ENCODE measurements at regions not wholly inside any gene's neighbourhood (a gene's known extent, or its start where the extent isn't known, plus 50 kb on each side); places are given as distances from the start of the nearest gene placed in this dataset.

DNA sequence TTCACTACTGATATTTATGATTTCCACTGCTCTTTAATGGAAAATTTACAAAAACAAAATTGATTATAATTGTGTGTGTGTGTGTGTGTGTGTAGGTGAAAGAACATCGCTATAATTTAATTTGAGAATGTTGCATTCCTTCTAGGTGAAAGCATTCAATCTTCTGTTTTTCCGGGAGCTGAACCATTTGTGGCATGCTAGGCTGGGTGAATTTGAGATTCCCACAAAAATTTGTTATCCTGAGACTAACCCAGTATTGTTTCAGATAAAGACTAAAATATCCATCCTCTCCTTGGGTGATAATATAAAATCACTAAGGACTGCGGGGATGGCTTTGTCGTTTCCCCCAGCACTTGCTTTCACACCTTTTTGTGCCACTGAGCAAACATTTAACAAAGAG, 911.2 kb upstream of the PIK3C3 start:
- no TSS peak for BruUV-seq (replicated peaks)
- peaks cover 1% of the 10 kb centered on the region for H3K9me3 ChIP-seq (replicated peaks; ENCODE audit: control insufficient read depth, insufficient read depth, low read length)
- no peaks in the 10 kb centered on the region for H3K79me2 ChIP-seq (ENCODE audit: control insufficient read depth, insufficient read depth, low read length)
- FAIRE-seq (no peak), DNase-seq (ENCODE audit: low read depth, low spot score) (no peak)
- intact Hi-C loops (cut with micrococcal nuclease) (no loop called here), dilution Hi-C loops (cut with MboI; ENCODE audit: extremely low pct_ligation_motif_present, low sequenced_read_pairs) (no loop called here)
- H4K20me1 ChIP-seq (replicated peaks; ENCODE audit: control insufficient read depth, extremely low read depth, insufficient read depth, low read length): no peaks in the 10 kb centered on the region
- ChIA-PET POLR2A (no interaction called here), CTCF (no interaction called here)
- H3K4me2 ChIP-seq (ENCODE audit: insufficient read depth, low read length): no peak overlapping the region
- no peaks in the 10 kb centered on the region for H3K27me3 ChIP-seq (ENCODE audit: control insufficient read depth in 2 of 2, insufficient read depth in 2 of 2, low read length in 2 of 2)
- no peak overlapping the region for H3K4me3 ChIP-seq (replicated peaks in 1 of 3; ENCODE audit: insufficient read depth in 1 of 3, low read depth in 1 of 3, low read length in 3 of 3)
- H3K9me1 ChIP-seq (replicated peaks; ENCODE audit: control insufficient read depth, extremely low read depth, insufficient read depth, low read length): no peaks in the 10 kb centered on the region
- no peaks in the 10 kb centered on the region for H3K36me3 ChIP-seq (ENCODE audit: control insufficient read depth in 2 of 2, extremely low read depth in 1 of 2, insufficient read depth in 2 of 2, low read length in 2 of 2)
- H3K27ac ChIP-seq (ENCODE audit: insufficient read depth, low read depth, low read length): no peak overlapping the region
- no peak overlapping the region for H3K9ac ChIP-seq (replicated peaks; ENCODE audit: extremely low read depth, insufficient read depth, low read length)
- H2AFZ ChIP-seq (ENCODE audit: low read depth, low read length): no peak overlapping the region
- H3K4me1 ChIP-seq (ENCODE audit: control insufficient read depth, extremely low read depth, insufficient read depth, low read length): no peaks in the 10 kb centered on the region
- TF ChIP-seq JUN (IDR thresholded peaks at IDR 0.05; ENCODE audit: borderline replicate concordance, insufficient read depth, insufficient read length, low read depth): no peak
- TF ChIP-seq, protein P1, sequence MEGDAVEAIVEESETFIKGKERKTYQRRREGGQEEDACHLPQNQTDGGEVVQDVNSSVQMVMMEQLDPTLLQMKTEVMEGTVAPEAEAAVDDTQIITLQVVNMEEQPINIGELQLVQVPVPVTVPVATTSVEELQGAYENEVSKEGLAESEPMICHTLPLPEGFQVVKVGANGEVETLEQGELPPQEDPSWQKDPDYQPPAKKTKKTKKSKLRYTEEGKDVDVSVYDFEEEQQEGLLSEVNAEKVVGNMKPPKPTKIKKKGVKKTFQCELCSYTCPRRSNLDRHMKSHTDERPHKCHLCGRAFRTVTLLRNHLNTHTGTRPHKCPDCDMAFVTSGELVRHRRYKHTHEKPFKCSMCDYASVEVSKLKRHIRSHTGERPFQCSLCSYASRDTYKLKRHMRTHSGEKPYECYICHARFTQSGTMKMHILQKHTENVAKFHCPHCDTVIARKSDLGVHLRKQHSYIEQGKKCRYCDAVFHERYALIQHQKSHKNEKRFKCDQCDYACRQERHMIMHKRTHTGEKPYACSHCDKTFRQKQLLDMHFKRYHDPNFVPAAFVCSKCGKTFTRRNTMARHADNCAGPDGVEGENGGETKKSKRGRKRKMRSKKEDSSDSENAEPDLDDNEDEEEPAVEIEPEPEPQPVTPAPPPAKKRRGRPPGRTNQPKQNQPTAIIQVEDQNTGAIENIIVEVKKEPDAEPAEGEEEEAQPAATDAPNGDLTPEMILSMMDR (IDR thresholded peaks at IDR 0.05; ENCODE audit: extremely low read depth in 1 of 2, insufficient read depth in 1 of 2, low read depth in 1 of 2, low read length in 2 of 2): no peak
- TF ChIP-seq POLR2A (IDR thresholded peaks at IDR 0.05; ENCODE audit: low read depth, low read length): no peak
- TF ChIP-seq FOS (IDR thresholded peaks at IDR 0.05; ENCODE audit: borderline replicate concordance, insufficient read depth, low read length): no peak
- TF ChIP-seq GATA2 (IDR thresholded peaks at IDR 0.05; ENCODE audit: insufficient read depth, insufficient read length, low read depth, low read length): no peak
- no peak for TF ChIP-seq EZH2 (IDR thresholded peaks at IDR 0.05; ENCODE audit: borderline replicate concordance, low read depth, low read length, severe bottlenecking)
- no peak for TF ChIP-seq MYC (IDR thresholded peaks at IDR 0.05; ENCODE audit: low read depth, low read length)
- TF ChIP-seq POLR2AphosphoS5 (IDR thresholded peaks at IDR 0.05; ENCODE audit: insufficient read depth, low read depth, low read length): no peak

Measured in endothelial cell of umbilical vein (primary cell).